ENCODE measurements at regions not wholly inside any gene's neighbourhood (a gene's known extent, or its start where the extent isn't known, plus 50 kb on each side); places are given as distances from the start of the nearest gene placed in this dataset.
"Not testable (repeated sequence)": the region's sequence is repeated elsewhere in the genome, so short reads cannot be mapped to it uniquely, and the experiment has no call there.

DNA sequence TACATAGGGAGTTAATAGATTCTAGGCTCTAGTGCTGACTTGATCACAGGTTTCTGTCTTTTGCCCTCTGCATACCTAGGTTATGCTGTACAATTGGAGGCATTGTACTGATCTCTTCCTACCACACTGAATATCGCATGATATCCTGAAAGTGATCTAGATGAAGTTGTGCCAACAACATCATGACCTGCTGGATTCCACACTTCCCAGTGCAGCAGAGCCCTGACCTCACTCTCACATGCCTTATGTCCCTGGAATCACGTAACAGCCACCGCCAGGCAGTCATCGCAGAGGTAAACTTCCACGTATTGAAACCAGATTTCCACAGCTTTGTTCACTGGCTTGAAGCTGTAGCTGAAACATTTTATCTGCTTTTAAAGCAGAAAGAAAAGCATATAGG, 214.0 kb downstream of the ANKRD30B start:
- Histone ChIP-seq H3K9ac (ENCODE audit: low read length) (no peak overlapping the region), H3K36me3 (ENCODE audit: control insufficient read depth, insufficient read depth, low read length) (no peaks in the 10 kb centered on the region), H3K4me1 (ENCODE audit: control insufficient read depth, insufficient read depth, low read length) (no peaks in the 10 kb centered on the region), H3K9me3 (ENCODE audit: control insufficient read depth, insufficient read depth, low read depth, low read length) (peaks cover 55% of the 10 kb centered on the region; the same call in 1 of the 2 replicates), H3K4me3 (ENCODE audit: low read depth, low read length) (no peak overlapping the region), H3K27me3 (ENCODE audit: control insufficient read depth, insufficient read depth, low read length) (no peaks in the 10 kb centered on the region), H3K27ac (ENCODE audit: low read depth, low read length) (no peak overlapping the region)

DNA sequence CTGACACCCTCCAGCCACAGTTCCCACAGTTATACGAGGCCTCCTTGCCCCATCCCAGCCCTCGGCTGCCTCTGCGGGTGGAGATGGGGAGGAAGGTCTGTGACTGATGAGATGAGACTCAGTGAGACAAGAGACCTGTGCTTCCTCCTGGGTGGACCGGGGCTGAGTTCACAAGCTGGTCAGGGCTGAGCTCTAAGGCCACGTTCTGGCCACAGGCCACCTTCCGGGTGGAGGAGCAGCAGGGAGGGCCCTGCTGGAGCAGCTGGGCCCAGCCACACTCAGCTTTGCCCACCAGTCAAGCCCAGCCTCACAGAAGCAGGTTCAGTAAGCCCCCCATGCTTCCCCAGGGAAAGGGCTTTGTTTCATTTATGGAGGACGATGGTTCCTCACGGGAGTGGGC, 214.7 kb downstream of the ANKRD30B start:
- Histone ChIP-seq H3K4me1 (ENCODE audit: control insufficient read depth, insufficient read depth, low read length) (no peaks in the 10 kb centered on the region), H3K36me3 (ENCODE audit: control insufficient read depth, insufficient read depth, low read length) (no peaks in the 10 kb centered on the region), H3K27me3 (ENCODE audit: control insufficient read depth, insufficient read depth, low read length) (no peaks in the 10 kb centered on the region), H3K4me3 (ENCODE audit: low read depth, low read length) (no peak overlapping the region), H3K9ac (ENCODE audit: low read length) (no peak overlapping the region), H3K9me3 (ENCODE audit: control insufficient read depth, insufficient read depth, low read depth, low read length) (peaks cover 60% of the 10 kb centered on the region; the same call in 1 of the 2 replicates), H3K27ac (ENCODE audit: low read depth, low read length) (no peak overlapping the region)

DNA sequence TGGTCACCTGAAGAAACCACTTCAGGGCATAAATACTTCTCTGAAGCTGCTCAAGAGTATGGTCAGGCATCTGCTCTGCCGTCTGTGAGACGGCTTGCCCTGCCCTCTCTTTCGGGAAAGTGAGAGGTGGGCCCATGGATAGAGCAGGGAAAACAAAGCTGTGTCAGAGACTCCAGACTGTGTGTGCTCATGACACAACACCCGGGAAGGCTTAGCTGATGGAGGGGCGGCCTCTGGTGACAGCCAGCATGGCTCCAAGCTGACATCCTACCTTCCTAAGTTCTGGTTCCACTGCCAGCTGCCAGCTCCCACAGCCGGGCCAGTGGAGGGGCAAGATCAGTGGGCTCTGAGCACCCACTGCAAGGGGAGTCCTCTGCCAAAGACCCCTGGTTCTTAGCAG, 215.3 kb downstream of the ANKRD30B start:
- Histone ChIP-seq H3K4me1 (ENCODE audit: control insufficient read depth, insufficient read depth, low read length) (no peaks in the 10 kb centered on the region), H3K36me3 (ENCODE audit: control insufficient read depth, insufficient read depth, low read length) (no peaks in the 10 kb centered on the region), H3K27me3 (ENCODE audit: control insufficient read depth, insufficient read depth, low read length) (no peaks in the 10 kb centered on the region), H3K4me3 (ENCODE audit: low read depth, low read length) (no peak overlapping the region), H3K9me3 (ENCODE audit: control insufficient read depth, insufficient read depth, low read depth, low read length) (peaks cover 60% of the 10 kb centered on the region; the same call in 1 of the 2 replicates), H3K27ac (ENCODE audit: low read depth, low read length) (no peak overlapping the region), H3K9ac (ENCODE audit: low read length) (no peak overlapping the region)

DNA sequence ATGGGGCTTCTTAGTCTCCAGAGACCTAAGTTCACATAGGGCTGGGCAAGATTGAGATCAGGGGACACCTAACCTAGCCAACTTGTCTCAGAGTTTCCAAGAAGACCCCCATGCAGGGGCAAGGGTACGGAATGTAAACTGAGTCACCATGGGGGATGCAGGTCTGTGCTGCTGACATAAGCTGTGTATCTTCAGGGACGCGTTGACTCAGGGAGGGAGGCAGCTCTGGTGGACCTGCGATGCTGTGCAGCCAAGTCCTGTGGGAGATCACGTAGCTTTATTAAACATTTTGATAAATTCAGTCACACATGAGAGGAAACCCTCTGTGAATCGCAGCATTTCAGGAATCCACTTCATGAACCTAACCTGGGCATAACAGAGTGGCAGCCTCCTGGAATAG, 216.0 kb downstream of the ANKRD30B start:
- Histone ChIP-seq H3K9ac (ENCODE audit: low read length) (no peak overlapping the region), H3K27ac (ENCODE audit: low read depth, low read length) (no peak overlapping the region), H3K4me1 (ENCODE audit: control insufficient read depth, insufficient read depth, low read length) (no peaks in the 10 kb centered on the region), H3K36me3 (ENCODE audit: control insufficient read depth, insufficient read depth, low read length) (no peaks in the 10 kb centered on the region), H3K9me3 (ENCODE audit: control insufficient read depth, insufficient read depth, low read depth, low read length) (peaks cover 62% of the 10 kb centered on the region; the same call in 1 of the 2 replicates), H3K4me3 (ENCODE audit: low read depth, low read length) (no peak overlapping the region), H3K27me3 (ENCODE audit: control insufficient read depth, insufficient read depth, low read length) (no peaks in the 10 kb centered on the region)

DNA sequence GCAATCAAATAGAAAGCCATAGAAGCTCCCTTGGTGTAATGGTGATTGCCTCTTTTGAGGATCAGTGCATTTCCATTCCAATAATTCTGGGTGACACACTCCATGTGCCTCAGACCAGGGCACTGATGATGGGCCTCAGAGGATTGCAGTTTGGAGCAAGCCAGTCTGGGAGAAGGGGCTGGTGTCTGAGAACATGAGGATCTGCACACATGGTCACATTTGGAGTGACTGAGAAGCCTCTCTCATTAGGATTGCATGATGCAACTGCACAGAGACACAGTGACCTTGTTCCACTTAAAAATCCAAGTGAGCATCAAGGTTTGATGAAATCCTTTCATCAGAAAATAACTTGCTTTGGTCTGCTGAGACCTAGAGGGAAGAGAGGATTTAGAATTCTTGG, 216.4 kb downstream of the ANKRD30B start:
- Histone ChIP-seq H3K27me3 (ENCODE audit: control insufficient read depth, insufficient read depth, low read length) (no peaks in the 10 kb centered on the region), H3K27ac (ENCODE audit: low read depth, low read length) (no peak overlapping the region), H3K36me3 (ENCODE audit: control insufficient read depth, insufficient read depth, low read length) (no peaks in the 10 kb centered on the region), H3K4me3 (ENCODE audit: low read depth, low read length) (no peak overlapping the region), H3K9ac (ENCODE audit: low read length) (no peak overlapping the region), H3K9me3 (ENCODE audit: control insufficient read depth, insufficient read depth, low read depth, low read length) (peaks cover 65% of the 10 kb centered on the region; the same call in 1 of the 2 replicates), H3K4me1 (ENCODE audit: control insufficient read depth, insufficient read depth, low read length) (no peaks in the 10 kb centered on the region; the same call in 1 of the 2 replicates)

DNA sequence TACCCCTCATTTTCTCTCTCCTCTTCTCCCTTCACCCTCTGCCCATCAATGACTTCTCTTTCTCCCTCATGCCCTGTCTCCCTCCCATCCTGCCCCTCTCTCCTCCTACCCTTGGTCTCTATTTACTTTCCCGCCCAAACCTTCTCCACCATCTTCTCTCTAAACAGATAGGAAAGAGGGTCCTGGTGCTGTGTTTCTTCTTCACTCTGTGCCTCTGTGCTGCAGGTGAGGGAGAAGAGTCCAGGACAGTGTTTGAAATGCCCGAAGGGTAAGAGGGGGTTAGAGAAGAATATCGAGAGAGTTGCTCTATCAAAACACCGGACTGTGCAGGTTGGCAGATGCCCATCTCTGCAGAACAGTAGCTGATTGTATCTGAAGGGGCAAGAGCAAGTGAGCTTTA, 217.0 kb downstream of the ANKRD30B start:
- H3K36me3 ChIP-seq (ENCODE audit: control insufficient read depth, insufficient read depth, low read length), result not testable (repeated sequence)
- H3K9me3 ChIP-seq (ENCODE audit: control insufficient read depth, insufficient read depth, low read depth, low read length), result peaks cover 67% of the 10 kb centered on the region; the same call in 1 of the 2 replicates

DNA sequence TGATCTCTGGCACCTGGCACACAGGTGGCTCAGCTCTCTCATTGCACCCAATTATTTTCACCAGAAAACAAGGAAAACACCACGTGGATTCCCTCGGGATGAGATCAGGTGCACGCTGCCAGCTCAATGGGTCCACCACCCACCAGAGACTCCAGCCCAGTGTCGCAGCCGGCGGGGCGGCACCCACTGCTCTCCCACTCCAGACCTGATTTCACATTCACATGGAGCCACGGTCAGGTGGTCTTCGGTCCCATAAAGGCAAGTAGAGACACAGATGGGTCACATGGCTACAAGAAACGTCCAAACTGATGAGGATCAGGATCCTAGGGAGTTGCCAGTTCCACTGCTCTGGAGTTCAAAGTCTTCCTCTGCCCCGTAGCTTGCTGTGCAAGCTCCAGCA, 217.6 kb downstream of the ANKRD30B start:
- peaks cover 70% of the 10 kb centered on the region; the same call in 1 of the 2 replicates for H3K9me3 ChIP-seq (ENCODE audit: control insufficient read depth, insufficient read depth, low read depth, low read length)

More for the DNA sequence above, 217.0 kb downstream of the ANKRD30B start:
- H3K4me3 ChIP-seq (ENCODE audit: low read depth, low read length); H3K4me1 ChIP-seq (ENCODE audit: control insufficient read depth, insufficient read depth, low read length); H3K9ac ChIP-seq (ENCODE audit: low read length); H3K27me3 ChIP-seq (ENCODE audit: control insufficient read depth, insufficient read depth, low read length); H3K27ac ChIP-seq (ENCODE audit: low read depth, low read length): not testable (repeated sequence)

DNA sequence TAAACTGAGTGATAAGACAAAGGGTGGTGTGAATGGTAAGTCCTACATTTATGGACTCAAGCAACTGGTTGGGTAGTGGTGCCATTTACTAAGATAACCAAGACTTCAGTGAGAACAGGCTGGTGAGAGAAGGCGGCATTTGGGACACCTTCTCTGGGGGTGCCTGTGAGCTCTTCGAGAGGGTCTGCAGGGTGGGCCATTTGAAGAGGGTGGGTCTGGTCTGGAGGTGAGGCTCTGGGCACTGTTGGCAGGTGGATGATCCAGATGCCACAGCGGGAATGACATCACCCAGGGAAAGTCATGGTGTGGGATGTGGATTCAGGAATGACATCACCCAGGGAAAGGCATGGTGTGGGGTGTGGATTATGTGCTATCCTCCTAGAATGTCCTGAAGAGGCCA, 219.3 kb downstream of the ANKRD30B start:
- H3K27me3 ChIP-seq (ENCODE audit: control insufficient read depth, insufficient read depth, low read length); H3K36me3 ChIP-seq (ENCODE audit: control insufficient read depth, insufficient read depth, low read length); H3K4me1 ChIP-seq (ENCODE audit: control insufficient read depth, insufficient read depth, low read length); H3K9ac ChIP-seq (ENCODE audit: low read length); H3K4me3 ChIP-seq (ENCODE audit: low read depth, low read length); H3K27ac ChIP-seq (ENCODE audit: low read depth, low read length): not testable (repeated sequence)
- H3K9me3 ChIP-seq (ENCODE audit: control insufficient read depth, insufficient read depth, low read depth, low read length), result peaks cover 71% of the 10 kb centered on the region; the same call in 1 of the 2 replicates

More for the DNA sequence above, 217.6 kb downstream of the ANKRD30B start:
- Histone ChIP-seq H3K4me3 (ENCODE audit: low read depth, low read length) (no peak overlapping the region), H3K27ac (ENCODE audit: low read depth, low read length) (no peak overlapping the region), H3K4me1 (ENCODE audit: control insufficient read depth, insufficient read depth, low read length) (peaks cover 4% of the 10 kb centered on the region; the same call in 1 of the 2 replicates), H3K36me3 (ENCODE audit: control insufficient read depth, insufficient read depth, low read length) (no peaks in the 10 kb centered on the region), H3K9ac (ENCODE audit: low read length) (no peak overlapping the region), H3K27me3 (ENCODE audit: control insufficient read depth, insufficient read depth, low read length) (no peaks in the 10 kb centered on the region)

DNA sequence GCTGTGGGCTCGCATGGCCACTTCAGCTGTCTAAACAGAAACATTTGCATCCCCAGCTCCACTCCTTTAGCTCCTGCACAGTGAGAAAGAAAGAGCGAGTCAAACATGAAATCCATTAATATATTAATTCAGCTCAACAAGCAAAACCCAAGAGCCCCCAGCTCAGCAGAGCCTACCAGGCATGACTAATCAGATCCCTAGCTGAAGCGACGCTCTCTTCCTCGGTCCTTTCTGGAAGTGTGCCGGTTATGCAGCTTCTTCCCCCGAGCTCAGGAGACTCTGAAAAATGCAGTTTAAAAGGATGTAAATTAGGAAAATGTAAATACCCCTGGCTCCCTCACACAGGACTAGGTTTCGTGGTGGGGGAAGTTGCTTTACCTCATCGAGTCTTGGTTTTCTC, 221.5 kb downstream of the ANKRD30B start:
- no peak overlapping the region for H3K27ac ChIP-seq (ENCODE audit: low read depth, low read length)
- no peak overlapping the region for H3K9ac ChIP-seq (ENCODE audit: low read length)
- peaks cover 65% of the 10 kb centered on the region; the same call in 1 of the 2 replicates for H3K9me3 ChIP-seq (ENCODE audit: control insufficient read depth, insufficient read depth, low read depth, low read length)
- no peaks in the 10 kb centered on the region for H3K27me3 ChIP-seq (ENCODE audit: control insufficient read depth, insufficient read depth, low read length)
- H3K36me3 ChIP-seq (ENCODE audit: control insufficient read depth, insufficient read depth, low read length), result no peaks in the 10 kb centered on the region
- H3K4me3 ChIP-seq (ENCODE audit: low read depth, low read length), result no peak overlapping the region
- peaks cover 4% of the 10 kb centered on the region; the same call in 1 of the 2 replicates for H3K4me1 ChIP-seq (ENCODE audit: control insufficient read depth, insufficient read depth, low read length)

DNA sequence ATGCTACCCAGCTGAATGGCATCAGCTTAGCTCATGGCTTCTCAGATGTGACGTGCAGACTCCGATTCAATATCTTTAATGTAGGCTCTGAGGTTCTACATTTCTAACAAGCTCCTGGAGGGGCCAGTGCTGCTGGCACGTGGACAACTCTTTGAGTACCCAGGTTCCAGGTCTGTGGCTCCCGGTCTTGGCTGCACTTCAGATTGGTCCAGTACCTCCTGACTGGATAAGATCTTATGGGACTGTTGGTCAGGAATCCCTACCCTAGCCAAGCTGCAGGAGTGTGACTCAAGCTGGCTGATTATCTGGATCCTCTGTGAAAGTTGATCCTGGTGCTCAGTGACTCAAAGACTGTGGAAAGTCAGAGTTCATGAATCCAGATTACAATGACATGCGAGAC, 222.1 kb downstream of the ANKRD30B start:
- H3K4me1 ChIP-seq (ENCODE audit: control insufficient read depth, insufficient read depth, low read length), result peaks cover 4% of the 10 kb centered on the region; the same call in 1 of the 2 replicates
- H3K36me3 ChIP-seq (ENCODE audit: control insufficient read depth, insufficient read depth, low read length), result no peaks in the 10 kb centered on the region
- H3K9ac ChIP-seq (ENCODE audit: low read length), result no peak overlapping the region
- no peak overlapping the region for H3K27ac ChIP-seq (ENCODE audit: low read depth, low read length)
- H3K27me3 ChIP-seq (ENCODE audit: control insufficient read depth, insufficient read depth, low read length), result no peaks in the 10 kb centered on the region
- no peak overlapping the region for H3K4me3 ChIP-seq (ENCODE audit: low read depth, low read length)
- H3K9me3 ChIP-seq (ENCODE audit: control insufficient read depth, insufficient read depth, low read depth, low read length), result peaks cover 67% of the 10 kb centered on the region; the same call in 1 of the 2 replicates

DNA sequence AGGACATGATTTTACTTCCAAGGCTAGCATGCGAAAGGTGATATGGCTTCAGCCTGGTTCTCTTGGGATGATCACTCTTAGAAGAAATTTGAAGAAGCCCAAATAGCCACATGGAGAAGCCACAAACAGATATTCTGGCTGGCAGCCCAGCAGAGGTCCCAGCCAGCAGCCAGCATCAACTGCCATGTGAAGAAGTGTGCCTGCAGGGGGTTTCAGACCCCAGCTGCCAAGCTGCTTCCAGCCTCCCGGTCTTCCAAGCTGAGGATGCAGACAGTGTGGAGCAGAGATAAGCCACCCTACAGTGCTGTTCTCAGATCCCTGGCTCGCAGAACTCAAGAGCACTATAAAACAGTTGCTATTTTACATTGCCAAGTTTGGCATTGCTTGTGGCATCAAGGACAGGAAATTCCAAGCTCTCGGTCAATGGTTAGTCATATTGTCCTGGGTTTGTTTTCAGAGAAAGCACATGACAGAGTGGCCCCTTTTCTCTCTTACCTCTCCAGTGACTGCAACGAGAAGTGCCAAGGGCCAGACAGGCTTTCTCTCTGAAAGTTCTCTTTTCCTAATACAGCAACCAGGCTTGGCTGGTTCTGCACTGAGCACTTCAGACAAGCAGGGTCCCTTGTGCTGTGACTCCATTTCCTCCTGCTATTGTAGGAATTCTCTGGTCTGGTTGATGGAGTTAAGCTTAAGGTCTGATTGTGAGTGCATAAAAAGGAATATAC, 223.7 kb downstream of the ANKRD30B start:
- Histone ChIP-seq H3K27me3 (ENCODE audit: control insufficient read depth, insufficient read depth, low read length) (no peaks in the 10 kb centered on the region), H3K9me3 (ENCODE audit: control insufficient read depth, insufficient read depth, low read depth, low read length) (peaks cover 64% of the 10 kb centered on the region; the same call in 1 of the 2 replicates), H3K9ac (ENCODE audit: low read length) (no peak overlapping the region), H3K4me1 (ENCODE audit: control insufficient read depth, insufficient read depth, low read length) (peaks cover 4% of the 10 kb centered on the region; the same call in 1 of the 2 replicates), H3K36me3 (ENCODE audit: control insufficient read depth, insufficient read depth, low read length) (no peaks in the 10 kb centered on the region), H3K27ac (ENCODE audit: low read depth, low read length) (no peak overlapping the region), H3K4me3 (ENCODE audit: low read depth, low read length) (no peak overlapping the region)
